ENCODE measurements at regions not wholly inside any gene's neighbourhood (a gene's known extent, or its start where the extent isn't known, plus 50 kb on each side); places are given as distances from the start of the nearest gene placed in this dataset.

- no peaks in the 10 kb centered on the region for H3K36me3 ChIP-seq (ENCODE audit: insufficient read depth)
- H3K4me1 ChIP-seq (ENCODE audit: low read depth, poor library complexity, severe bottlenecking) = no peaks in the 10 kb centered on the region
- H3K4me3 ChIP-seq (IDR thresholded peaks at IDR 0.05; ENCODE audit: insufficient read depth, low read depth, low read length) = no peak overlapping the region
- no peak overlapping the region for H3K4me2 ChIP-seq
- H4K20me1 ChIP-seq (ENCODE audit: insufficient read depth) = no peaks in the 10 kb centered on the region
- no peak overlapping the region for H3K27ac ChIP-seq
- no peaks in the 10 kb centered on the region for H3K27me3 ChIP-seq (ENCODE audit: insufficient read depth, low read depth)
- no peak overlapping the region for H2AFZ ChIP-seq (ENCODE audit: low read depth)
- no peaks in the 10 kb centered on the region for H3K79me2 ChIP-seq (ENCODE audit: insufficient read depth, low read depth)
- no peak for TF ChIP-seq CTCF (conservative IDR thresholded peaks at IDR 0.05; ENCODE audit: low read depth, low read length)
- no peak overlapping the region for H3K9ac ChIP-seq
These were observed 368.4 kb downstream of the KLF12 start for GRCh38 chr13:73765651-73766384.

- Histone ChIP-seq H3K9ac (no peak overlapping the region), H3K79me2 (ENCODE audit: insufficient read depth, low read depth) (no peaks in the 10 kb centered on the region), H3K4me2 (no peak overlapping the region), H2AFZ (ENCODE audit: low read depth) (no peak overlapping the region), H3K4me3 (IDR thresholded peaks at IDR 0.05; ENCODE audit: insufficient read depth, low read depth, low read length) (no peak overlapping the region), H3K27ac (no peak overlapping the region), H4K20me1 (ENCODE audit: insufficient read depth) (no peaks in the 10 kb centered on the region), H3K27me3 (ENCODE audit: insufficient read depth, low read depth) (no peaks in the 10 kb centered on the region), H3K4me1 (ENCODE audit: low read depth, poor library complexity, severe bottlenecking) (no peaks in the 10 kb centered on the region), H3K36me3 (ENCODE audit: insufficient read depth) (no peaks in the 10 kb centered on the region)
- no peak for TF ChIP-seq CTCF (conservative IDR thresholded peaks at IDR 0.05; ENCODE audit: low read depth, low read length)
These were observed 374.8 kb downstream of the KLF12 start for GRCh38 chr13:73759434-73759833.

DNA sequence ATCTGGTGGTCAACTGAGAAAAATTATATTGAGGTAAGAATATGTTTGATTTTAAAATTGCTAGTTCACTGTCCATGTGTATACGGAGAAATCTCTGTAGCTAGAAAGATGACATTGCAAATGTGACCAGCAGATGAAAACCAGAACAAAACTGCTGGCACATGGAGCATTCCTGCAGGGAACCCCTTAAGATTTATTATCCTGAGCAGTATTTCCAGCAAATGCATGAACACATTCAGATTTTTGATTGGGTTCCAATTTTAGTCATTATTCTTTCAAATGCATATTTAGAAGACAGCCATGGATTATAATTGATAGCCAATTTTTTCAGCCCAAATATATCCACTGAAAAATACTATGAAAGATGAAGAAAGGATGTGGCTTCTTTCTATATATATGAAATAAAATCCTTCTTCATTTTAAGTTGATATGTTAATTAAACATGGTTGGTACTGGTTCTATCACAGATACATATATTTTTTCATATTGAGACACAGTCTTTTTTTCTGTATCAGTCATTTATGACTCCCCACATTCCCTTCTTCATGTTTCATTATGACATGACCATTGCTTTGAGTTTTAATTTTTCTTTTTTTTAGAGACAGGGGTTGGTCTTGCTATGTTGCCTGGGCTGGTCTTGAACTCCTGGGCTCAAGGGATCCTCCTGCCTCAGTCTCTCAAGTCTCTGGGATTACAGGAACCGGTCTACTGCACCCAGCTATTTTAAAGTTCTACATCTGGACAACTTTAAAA is 376.5 kb downstream of the KLF12 start:
- Histone ChIP-seq H3K4me2 (no peak overlapping the region), H3K4me1 (ENCODE audit: low read depth, poor library complexity, severe bottlenecking) (no peaks in the 10 kb centered on the region), H3K36me3 (ENCODE audit: insufficient read depth) (no peaks in the 10 kb centered on the region), H3K79me2 (ENCODE audit: insufficient read depth, low read depth) (no peaks in the 10 kb centered on the region), H3K9ac (no peak overlapping the region), H4K20me1 (ENCODE audit: insufficient read depth) (no peaks in the 10 kb centered on the region), H3K27me3 (ENCODE audit: insufficient read depth, low read depth) (no peaks in the 10 kb centered on the region), H3K4me3 (IDR thresholded peaks at IDR 0.05; ENCODE audit: insufficient read depth, low read depth, low read length) (no peak overlapping the region), H2AFZ (ENCODE audit: low read depth) (no peak overlapping the region), H3K27ac (no peak overlapping the region)
- TF ChIP-seq CTCF (conservative IDR thresholded peaks at IDR 0.05; ENCODE audit: low read depth, low read length) = no peak

DNA sequence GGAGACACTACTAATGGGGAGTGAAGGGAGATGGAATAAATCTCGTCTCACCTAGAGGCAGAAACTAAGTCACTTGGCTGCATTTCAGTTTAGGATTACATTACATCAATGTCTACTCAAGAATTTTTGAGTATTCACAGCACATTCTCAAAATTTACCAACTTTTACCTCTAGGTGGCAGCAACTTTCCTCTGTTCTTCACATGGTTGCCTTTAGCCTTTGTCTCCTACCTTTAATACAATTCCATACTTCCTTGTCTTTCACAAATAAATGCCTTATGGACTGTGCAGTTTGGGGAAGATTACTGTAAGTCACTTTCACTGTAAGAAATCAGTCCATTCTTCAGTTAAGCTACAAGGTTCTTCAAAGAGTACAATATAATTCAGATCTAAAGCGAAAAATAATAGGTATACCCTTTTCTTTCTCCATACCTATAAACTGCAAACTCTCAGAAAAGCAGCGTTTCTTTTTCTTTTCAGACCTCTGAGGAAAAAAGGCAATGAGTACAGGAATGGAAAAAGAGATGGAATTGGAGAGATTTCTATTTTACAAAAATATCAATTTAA is 379.4 kb downstream of the KLF12 start:
- H3K4me1 ChIP-seq (ENCODE audit: low read depth, poor library complexity, severe bottlenecking) = no peaks in the 10 kb centered on the region
- no peaks in the 10 kb centered on the region for H4K20me1 ChIP-seq (ENCODE audit: insufficient read depth)
- H3K27ac ChIP-seq = no peak overlapping the region
- H3K36me3 ChIP-seq (ENCODE audit: insufficient read depth) = no peaks in the 10 kb centered on the region
- TF ChIP-seq CTCF (conservative IDR thresholded peaks at IDR 0.05; ENCODE audit: low read depth, low read length) = peak; percentile 62
- no peaks in the 10 kb centered on the region for H3K27me3 ChIP-seq (ENCODE audit: insufficient read depth, low read depth)
- no peak overlapping the region for H3K9ac ChIP-seq
- H2AFZ ChIP-seq (ENCODE audit: low read depth) = no peak overlapping the region
- H3K79me2 ChIP-seq (ENCODE audit: insufficient read depth, low read depth) = no peaks in the 10 kb centered on the region
- no peak overlapping the region for H3K4me3 ChIP-seq (IDR thresholded peaks at IDR 0.05; ENCODE audit: insufficient read depth, low read depth, low read length)
- H3K4me2 ChIP-seq = no peak overlapping the region
